VCaP (cell line): ENCODE measurements at regions not wholly inside any gene's neighbourhood (a gene's known extent, or its start where the extent isn't known, plus 50 kb on each side); places are given as distances from the start of the nearest gene placed in this dataset.

Experiments
- H3K27ac ChIP-seq: fragments of 450-650 bp; 2 replicates; pipeline ENCODE4 v1.5.1; 2017
- TF ChIP-seq, protein P1 (sequence below): fragments of 450-650 bp; conservative IDR thresholded peaks from 2 replicates; pipeline ENCODE4 v1.5.1; 2017; ENCODE audit warnings: mild to moderate bottlenecking, moderate library complexity

DNA sequence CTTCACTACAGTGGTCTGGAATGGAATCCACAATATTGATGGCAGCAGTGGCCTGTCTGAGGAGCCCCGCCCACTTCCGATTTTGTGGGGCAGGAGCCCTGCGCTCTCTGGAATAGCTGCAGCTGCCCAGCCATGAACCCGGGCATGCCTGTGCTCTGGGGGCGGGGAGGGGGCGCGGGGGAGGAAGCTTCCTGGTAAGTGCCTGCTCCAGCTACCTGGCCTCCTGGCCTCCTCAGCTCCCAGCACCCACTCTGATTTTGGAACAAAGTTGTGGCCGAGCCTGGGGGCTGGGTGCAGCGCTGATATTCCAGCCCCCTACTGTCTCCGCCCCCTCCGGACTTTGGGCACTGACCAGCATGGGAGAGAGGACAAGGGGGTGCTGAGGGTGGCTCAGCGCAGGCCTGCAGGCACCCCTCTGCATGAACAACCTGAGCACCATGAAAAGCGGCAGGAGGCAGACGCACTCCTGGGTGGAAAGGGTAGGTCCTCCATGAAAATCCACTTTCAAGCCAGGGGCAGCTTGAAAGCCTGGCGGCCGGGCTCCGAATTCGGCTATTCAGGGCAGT lies 972.7 kb upstream of the AGA start:
- no peak overlapping the region for H3K27ac ChIP-seq
- TF ChIP-seq, protein P1, sequence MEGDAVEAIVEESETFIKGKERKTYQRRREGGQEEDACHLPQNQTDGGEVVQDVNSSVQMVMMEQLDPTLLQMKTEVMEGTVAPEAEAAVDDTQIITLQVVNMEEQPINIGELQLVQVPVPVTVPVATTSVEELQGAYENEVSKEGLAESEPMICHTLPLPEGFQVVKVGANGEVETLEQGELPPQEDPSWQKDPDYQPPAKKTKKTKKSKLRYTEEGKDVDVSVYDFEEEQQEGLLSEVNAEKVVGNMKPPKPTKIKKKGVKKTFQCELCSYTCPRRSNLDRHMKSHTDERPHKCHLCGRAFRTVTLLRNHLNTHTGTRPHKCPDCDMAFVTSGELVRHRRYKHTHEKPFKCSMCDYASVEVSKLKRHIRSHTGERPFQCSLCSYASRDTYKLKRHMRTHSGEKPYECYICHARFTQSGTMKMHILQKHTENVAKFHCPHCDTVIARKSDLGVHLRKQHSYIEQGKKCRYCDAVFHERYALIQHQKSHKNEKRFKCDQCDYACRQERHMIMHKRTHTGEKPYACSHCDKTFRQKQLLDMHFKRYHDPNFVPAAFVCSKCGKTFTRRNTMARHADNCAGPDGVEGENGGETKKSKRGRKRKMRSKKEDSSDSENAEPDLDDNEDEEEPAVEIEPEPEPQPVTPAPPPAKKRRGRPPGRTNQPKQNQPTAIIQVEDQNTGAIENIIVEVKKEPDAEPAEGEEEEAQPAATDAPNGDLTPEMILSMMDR, result no peak

DNA sequence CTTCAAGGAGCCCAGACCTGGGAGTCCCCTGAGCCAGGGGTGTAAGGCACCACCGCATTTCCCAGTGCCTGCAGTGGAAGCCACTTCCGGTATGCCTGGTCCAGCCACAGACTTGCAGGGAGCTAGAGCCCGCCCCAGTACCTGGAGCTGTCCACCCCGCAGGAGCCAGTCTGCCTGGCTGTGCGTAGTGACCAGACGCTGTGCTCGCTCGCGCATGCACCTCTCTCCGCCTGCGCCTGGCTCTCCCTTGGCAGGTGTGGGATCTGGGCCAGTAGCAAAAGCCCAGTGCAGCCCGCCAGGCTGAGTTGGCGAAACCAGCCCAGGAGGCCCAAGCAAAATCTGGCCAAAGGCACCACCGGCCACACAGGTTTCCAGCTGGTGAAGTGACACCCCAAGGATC lies 973.7 kb upstream of the AGA start:
- TF ChIP-seq, protein P1, result no peak
- no peak overlapping the region for H3K27ac ChIP-seq

DNA sequence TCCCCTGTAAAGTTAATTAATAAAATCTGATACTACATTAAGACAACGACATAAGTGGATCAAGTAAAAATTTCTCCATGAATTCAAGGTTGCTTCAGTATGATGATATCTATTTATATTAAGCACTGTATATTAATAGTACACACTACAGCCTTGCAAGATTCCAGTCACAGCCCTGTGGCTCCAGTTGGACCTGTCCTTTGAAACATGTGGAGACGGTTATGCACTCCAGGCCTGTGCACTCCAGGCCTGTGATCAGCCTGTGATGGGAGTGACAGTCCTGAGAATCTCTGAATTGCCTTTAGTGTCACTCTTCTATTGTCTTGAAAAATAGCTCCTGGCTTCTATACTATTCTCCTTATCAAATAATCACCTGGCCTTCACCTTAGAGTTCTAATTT lies 981.1 kb upstream of the AGA start:
- TF ChIP-seq, protein P1, result no peak

DNA sequence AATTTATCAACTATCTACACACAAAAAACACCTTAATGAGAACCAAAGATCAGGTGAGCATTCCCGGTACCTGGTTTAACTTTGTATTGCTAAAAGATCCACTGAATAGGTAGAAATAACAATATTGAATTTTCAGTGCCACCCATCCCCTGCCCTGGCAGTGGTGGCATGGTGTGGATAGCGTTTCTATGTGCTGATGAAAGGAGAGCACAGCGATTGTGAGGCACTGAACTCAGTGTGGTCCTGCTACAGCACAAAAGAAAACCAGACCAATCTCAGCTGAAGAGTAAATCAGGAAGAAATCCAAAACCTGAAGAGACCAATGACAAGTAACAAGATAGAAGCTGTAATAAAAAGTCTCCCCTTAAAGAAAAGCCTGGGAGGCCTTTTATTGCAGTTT lies 984.6 kb upstream of the AGA start:
- TF ChIP-seq, protein P1, result no peak
- no peak overlapping the region for H3K27ac ChIP-seq

More for the DNA sequence above, 981.1 kb upstream of the AGA start:
- no peak overlapping the region for H3K27ac ChIP-seq

DNA sequence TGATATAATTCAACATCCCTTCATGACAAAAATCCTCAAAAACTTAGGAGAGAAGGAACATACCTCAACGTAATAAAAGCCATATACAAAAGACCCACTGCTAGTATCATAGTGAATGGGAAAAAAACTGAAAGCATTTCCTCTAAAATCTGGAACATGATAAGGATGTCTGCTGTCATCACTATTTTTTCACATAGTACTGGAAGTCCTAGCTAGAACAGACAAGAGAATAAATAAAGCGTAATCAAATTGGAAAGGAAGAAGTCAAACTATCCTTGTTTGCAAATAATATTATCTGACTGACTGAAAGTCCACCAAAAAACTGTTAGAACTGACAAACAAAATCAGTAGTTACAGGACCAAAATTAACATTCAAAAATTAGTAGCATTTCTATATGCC lies 985.4 kb upstream of the AGA start:
- TF ChIP-seq, protein P1, result no peak

DNA sequence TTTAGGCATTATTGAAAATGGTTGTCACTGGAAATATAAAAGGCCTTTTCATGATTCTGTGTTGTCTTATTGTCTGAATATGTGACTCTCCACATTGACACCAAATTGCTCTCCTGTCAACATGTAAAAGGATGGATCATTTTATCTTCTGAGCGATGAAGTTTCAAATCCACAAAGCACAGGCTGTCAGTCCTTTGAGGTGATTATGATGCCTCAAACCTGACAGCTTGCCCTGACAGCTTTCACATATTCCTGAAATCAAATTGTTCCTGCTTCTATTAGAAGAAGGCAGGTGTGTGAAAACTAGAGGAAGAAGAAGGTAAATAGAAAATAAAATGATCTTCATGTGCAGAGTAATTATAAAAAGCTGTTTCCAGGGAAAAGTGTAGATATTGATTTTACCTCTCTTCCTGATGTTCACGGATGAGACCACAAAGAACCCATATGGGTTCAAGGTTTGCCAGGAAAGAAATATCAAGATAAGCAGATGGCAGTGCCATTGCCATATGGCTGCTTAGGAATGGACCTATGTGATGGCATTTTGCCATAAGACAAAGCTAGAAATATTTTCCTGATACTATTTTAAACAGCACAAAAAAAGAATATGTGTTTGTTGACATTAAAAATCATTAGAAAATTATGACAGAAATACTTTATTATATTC lies 1006.3 kb upstream of the AGA start:
- TF ChIP-seq, protein P1, result no peak
- H3K27ac ChIP-seq, result no peak overlapping the region

More for the DNA sequence above, 985.4 kb upstream of the AGA start:
- H3K27ac ChIP-seq, result no peak overlapping the region

DNA sequence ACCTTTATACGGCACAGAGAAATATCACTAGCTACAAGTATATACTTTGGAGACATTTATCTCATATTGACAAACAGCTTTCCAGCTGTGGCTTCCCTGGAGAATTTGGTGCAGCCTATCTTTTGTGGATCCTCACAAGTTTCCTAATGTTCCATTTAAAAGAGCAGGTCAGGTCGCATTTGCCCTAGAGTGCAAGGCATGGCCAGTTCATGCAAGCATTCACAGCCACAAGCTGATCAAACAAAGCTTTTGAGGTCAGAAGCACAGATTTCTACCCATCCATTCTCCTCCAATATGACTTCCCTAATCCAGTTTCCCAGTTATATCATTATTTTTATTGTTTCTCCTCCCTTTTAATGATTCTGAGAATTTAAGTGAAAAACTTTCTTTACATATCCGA lies 1008.4 kb upstream of the AGA start:
- H3K27ac ChIP-seq, result no peak overlapping the region
- TF ChIP-seq, protein P1, result no peak
